Spleen (tissue), 7 donors: ENCODE measurements at regions not wholly inside any gene's neighbourhood (a gene's known extent, or its start where the extent isn't known, plus 50 kb on each side); places are given as distances from the start of the nearest gene placed in this dataset.

Source experiments
- POLR2AphosphoS5 ChIP-seq, 3 donors: sonication (generic); formaldehyde crosslinking; IDR thresholded peaks; one replicate each; pipeline ENCODE4 v1.5.1; 2017; ENCODE audit warnings: antibody characterized with exemption in 3 of 3
- TF ChIP-seq, protein P1 (sequence below), 11 experiments: fragments of 200-600 bp in 7 of 11; fragments of 450-650 bp in 4 of 11; sonication (generic) in 4 of 11; IDR thresholded peaks in 8 of 11; conservative IDR thresholded peaks in 3 of 11; 1 replicate in 7 of 11; 2 replicates in 4 of 11; pipeline versions ENCODE4 v1.4.0 to v1.8.0; 2016 to 2021; ENCODE audit warnings: antibody characterized with exemption in 11 of 11, inconsistent platforms in 4 of 11, mild to moderate bottlenecking in 1 of 11
- donor health status: DM: no; HTN: no; CAD: no; lungs with moderate emphysema.
- donor health status: DM: no; HTN: no; CAD: no.
- donor health status: DM: no; HTN: no; CAD: no.

DNA sequence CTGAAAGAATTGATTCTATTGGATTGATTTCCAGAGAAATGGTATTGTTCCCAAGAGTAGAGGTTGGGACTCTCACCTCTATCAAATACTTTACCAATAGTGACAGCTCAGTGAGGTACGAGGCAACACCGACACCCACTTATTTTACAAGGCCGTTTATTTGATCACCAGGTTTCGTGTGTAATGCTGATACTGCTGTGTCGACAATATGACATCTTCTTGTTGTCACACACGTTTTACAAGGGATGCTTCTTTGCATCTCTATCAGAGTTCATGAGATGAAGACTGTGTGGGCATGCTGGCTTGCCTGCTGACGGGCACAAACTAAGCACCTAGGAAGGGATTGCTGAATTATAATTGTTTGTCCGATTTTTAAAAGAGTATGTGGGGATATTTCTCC is 217.8 kb upstream of the EGLN3 start:
- TF ChIP-seq, protein P1, sequence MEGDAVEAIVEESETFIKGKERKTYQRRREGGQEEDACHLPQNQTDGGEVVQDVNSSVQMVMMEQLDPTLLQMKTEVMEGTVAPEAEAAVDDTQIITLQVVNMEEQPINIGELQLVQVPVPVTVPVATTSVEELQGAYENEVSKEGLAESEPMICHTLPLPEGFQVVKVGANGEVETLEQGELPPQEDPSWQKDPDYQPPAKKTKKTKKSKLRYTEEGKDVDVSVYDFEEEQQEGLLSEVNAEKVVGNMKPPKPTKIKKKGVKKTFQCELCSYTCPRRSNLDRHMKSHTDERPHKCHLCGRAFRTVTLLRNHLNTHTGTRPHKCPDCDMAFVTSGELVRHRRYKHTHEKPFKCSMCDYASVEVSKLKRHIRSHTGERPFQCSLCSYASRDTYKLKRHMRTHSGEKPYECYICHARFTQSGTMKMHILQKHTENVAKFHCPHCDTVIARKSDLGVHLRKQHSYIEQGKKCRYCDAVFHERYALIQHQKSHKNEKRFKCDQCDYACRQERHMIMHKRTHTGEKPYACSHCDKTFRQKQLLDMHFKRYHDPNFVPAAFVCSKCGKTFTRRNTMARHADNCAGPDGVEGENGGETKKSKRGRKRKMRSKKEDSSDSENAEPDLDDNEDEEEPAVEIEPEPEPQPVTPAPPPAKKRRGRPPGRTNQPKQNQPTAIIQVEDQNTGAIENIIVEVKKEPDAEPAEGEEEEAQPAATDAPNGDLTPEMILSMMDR (IDR thresholded peaks at IDR 0.05 in 8 of 11, conservative IDR thresholded peaks at IDR 0.05 in 3 of 11): no peak
- TF ChIP-seq POLR2AphosphoS5 (IDR thresholded peaks at IDR 0.05): no peak
